Lower lobe of right lung (tissue), 2 donors: ENCODE measurements at regions not wholly inside any gene's neighbourhood (a gene's known extent, or its start where the extent isn't known, plus 50 kb on each side); places are given as distances from the start of the nearest gene placed in this dataset.

ENCODE experiments used
- ATAC-seq, 2 donors: fragments of 200-7000 bp; cut with Tn5 transposase; one replicate each; pipeline ENCODE4 v1.9.1; 2020 to 2022; ENCODE audit warnings: mild to moderate bottlenecking in 2 of 2, moderate library complexity in 2 of 2
- DNase-seq: peaks from one replicate; pipeline ENCODE4 v3.0.0-alpha.2; 2020
- H3K27ac ChIP-seq: fragments of 200-600 bp; one replicate; pipeline ENCODE4 v1.8.0; 2022
- H3K27me3 ChIP-seq: fragments of 200-600 bp; one replicate; pipeline ENCODE4 v1.8.0; 2022; ENCODE audit warnings: low read depth
- H3K36me3 ChIP-seq: fragments of 200-600 bp; one replicate; pipeline ENCODE4 v1.8.0; 2022; ENCODE audit warnings: mild to moderate bottlenecking
- H3K4me1 ChIP-seq: fragments of 200-600 bp; one replicate; pipeline ENCODE4 v1.8.0; 2022
- H3K4me3 ChIP-seq: fragments of 200-600 bp; one replicate; pipeline ENCODE4 v1.8.0; 2022; ENCODE audit warnings: mild to moderate bottlenecking
- H3K9me3 ChIP-seq: fragments of 200-600 bp; one replicate; pipeline ENCODE4 v1.8.0; 2022
- CTCF ChIP-seq: fragments of 200-600 bp; IDR thresholded peaks from one replicate; pipeline ENCODE4 v1.8.0; 2022; ENCODE audit warnings: antibody characterized with exemption, mild to moderate bottlenecking
- intact Hi-C: fragments of 100-400 bp; cut with DNase I; formaldehyde crosslinking; loops from one replicate; pipeline ENCODE4 v1.11.0; 2022
- donor health status: DM: no; HTN: yes; CAD: no; lungs with severe emphysema.

- DNase-seq = no peak
- ATAC-seq = no peak
- intact Hi-C loops = no loop called here
- Histone ChIP-seq H3K4me1 (no peaks in the 10 kb centered on the region), H3K27me3 (no peaks in the 10 kb centered on the region), H3K4me3 (no peak overlapping the region), H3K9me3 (no peaks in the 10 kb centered on the region), H3K36me3 (no peaks in the 10 kb centered on the region), H3K27ac (no peak overlapping the region)
- no peak for TF ChIP-seq CTCF
Measured at GRCh38 chr7:26472971-26473370, 181.3 kb downstream of the SNX10 start.

GRCh38 chr7:26476271-26476670 is 184.6 kb downstream of the SNX10 start:
- Histone ChIP-seq H3K27ac (no peak overlapping the region), H3K4me1 (no peaks in the 10 kb centered on the region), H3K4me3 (no peak overlapping the region), H3K36me3 (no peaks in the 10 kb centered on the region), H3K27me3 (no peaks in the 10 kb centered on the region), H3K9me3 (no peaks in the 10 kb centered on the region)
- no peak for TF ChIP-seq CTCF
- DNase-seq = no peak
- intact Hi-C loops = no loop called here
- no peak for ATAC-seq

DNA sequence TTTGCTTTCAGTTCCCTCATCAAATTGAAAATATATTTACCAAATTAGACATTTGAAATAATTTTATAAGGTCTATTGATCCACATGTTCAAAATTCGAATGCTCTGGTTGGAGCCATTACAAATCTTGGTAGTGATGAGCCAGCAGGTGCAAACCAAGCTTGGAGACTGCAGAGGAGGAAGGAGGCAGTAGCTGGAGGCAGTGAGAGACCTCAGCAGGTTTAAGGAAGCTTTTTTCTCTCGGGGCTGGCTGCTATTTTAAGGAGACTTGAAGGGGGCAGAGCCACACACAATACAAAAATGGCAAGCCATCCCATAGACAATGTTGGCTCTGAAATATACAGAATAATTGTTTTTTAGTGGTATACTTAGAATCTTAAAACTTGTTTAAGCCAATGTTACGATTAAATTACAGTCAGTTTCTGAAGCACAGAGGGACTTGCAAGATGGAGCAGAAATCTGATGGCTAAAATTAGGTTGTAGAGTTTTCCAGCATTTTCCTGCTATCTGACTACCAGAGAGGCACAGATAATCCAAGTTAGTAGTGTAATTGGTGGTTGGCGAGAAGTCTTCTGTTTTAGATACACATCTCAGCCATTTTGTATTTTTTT is 185.8 kb downstream of the SNX10 start:
- Histone ChIP-seq H3K27ac (no peak overlapping the region), H3K9me3 (no peaks in the 10 kb centered on the region), H3K36me3 (no peaks in the 10 kb centered on the region), H3K4me3 (no peak overlapping the region), H3K4me1 (no peaks in the 10 kb centered on the region), H3K27me3 (no peaks in the 10 kb centered on the region)
- no peak for TF ChIP-seq CTCF
- DNase-seq (no peak), ATAC-seq (no peak)
- intact Hi-C loops = no loop called here

DNA sequence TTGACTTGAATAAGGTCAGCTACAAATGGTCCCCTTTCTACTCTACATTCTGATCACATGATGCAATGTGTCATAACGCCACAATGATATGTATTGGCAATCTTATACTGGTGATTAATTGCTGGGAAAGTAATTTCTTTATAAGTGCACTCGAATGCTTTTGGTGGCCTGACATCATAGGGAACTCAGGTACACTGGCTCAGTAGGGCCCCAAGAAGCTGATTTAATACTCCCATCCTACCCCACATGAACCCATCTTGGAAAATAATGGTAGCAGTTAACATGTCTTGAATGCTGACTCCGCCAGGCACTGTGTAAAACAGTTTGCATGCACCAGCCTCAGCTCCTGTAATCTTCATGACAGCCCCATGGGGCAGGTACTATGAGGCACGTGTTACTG is 186.9 kb downstream of the SNX10 start:
- Histone ChIP-seq H3K4me1 (no peaks in the 10 kb centered on the region), H3K9me3 (no peaks in the 10 kb centered on the region), H3K36me3 (no peaks in the 10 kb centered on the region), H3K27me3 (no peaks in the 10 kb centered on the region), H3K27ac (no peak overlapping the region), H3K4me3 (no peak overlapping the region)
- intact Hi-C loops = no loop called here
- no peak for ATAC-seq
- no peak for DNase-seq
- no peak for TF ChIP-seq CTCF

DNA sequence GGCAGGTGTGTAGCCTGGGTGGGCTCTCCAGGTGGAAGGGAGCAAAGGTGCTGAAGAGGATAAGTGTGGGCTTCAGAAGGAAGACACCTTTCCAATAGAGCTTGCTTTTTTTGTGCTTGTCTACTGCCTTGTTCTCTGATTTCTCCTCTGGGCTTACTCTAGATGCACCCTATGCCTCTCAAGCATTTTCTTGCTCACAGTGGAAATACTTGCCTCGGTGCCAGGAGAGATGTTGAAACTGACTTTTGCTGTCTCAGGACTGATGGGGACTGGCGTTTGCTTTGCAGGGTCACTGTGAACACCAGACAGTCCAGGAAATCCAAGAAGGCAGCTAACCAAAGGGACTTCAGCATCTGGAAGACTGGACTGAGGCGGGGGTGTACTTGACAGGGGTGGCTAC is 187.9 kb downstream of the SNX10 start:
- no peak for TF ChIP-seq CTCF
- no peaks in the 10 kb centered on the region for H3K4me1 ChIP-seq
- no peak overlapping the region for H3K4me3 ChIP-seq
- intact Hi-C loops = no loop called here
- ATAC-seq (no peak), DNase-seq (no peak)
- H3K36me3 ChIP-seq = no peaks in the 10 kb centered on the region
- H3K27me3 ChIP-seq = no peaks in the 10 kb centered on the region
- no peak overlapping the region for H3K27ac ChIP-seq
- no peaks in the 10 kb centered on the region for H3K9me3 ChIP-seq

DNA sequence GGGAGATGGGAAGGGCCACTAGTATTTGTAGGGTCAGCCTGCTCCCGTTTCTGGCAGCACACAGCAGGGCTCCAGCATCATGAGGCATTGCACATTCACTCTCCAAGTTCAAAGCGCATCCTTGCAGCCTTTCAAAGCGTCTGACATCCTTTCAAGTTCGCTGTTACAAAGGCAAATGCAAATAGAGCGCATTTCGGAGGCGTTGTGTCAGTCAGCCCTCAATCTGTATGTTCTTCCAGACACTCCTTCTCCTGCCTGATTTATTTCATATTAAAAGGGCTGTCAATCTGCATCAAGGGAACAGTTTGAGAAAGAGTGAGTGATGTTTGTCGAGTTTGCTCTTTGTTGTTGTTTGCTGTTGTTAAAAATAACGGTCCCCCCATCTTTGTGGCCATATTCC is 188.5 kb downstream of the SNX10 start:
- intact Hi-C loops = no loop called here
- Histone ChIP-seq H3K27me3 (no peaks in the 10 kb centered on the region), H3K9me3 (no peaks in the 10 kb centered on the region), H3K4me3 (no peak overlapping the region), H3K27ac (no peak overlapping the region), H3K36me3 (no peaks in the 10 kb centered on the region), H3K4me1 (no peaks in the 10 kb centered on the region)
- no peak for ATAC-seq
- DNase-seq = no peak
- no peak for TF ChIP-seq CTCF
